T-cell (primary cell): ENCODE measurements at regions not wholly inside any gene's neighbourhood (a gene's known extent, or its start where the extent isn't known, plus 50 kb on each side); places are given as distances from the start of the nearest gene placed in this dataset.

Experiments
- ATAC-seq, 4 experiments: fragments of 200-7000 bp in 3 of 4; fragments of 150-1000 bp in 1 of 4; cut with Tn5 transposase; replicated peaks in 1 of 4; 1 replicate in 3 of 4; 2 replicates in 1 of 4; pipeline ENCODE4 v1.10.0; 2021; ENCODE audit warnings: moderate library complexity in 3 of 4, mild to moderate bottlenecking in 2 of 4, moderate number of reproducible peaks in 1 of 4
- CTCF ChIA-PET, 2 donors: fragments of 300-600 bp; sonication (Branson Sonifier 250); formaldehyde crosslinking; loops; one replicate each; lab custom pipeline; 2022; ENCODE audit warnings: antibody characterized with exemption in 2 of 2; lab: Charles Lee
- POLR2A ChIA-PET, 2 donors: fragments of 300-600 bp; sonication (Branson Sonifier 250); formaldehyde crosslinking; loops; one replicate each; lab custom pipeline; 2022; ENCODE audit warnings: antibody characterized with exemption in 2 of 2; lab: Charles Lee
- DNase-seq, 35 experiments: peaks; one replicate each; pipeline versions ENCODE4 v3.0.0 to v3.0.0-alpha.2; 2013 to 2023
- H3K27ac ChIP-seq: one replicate; pipeline ENCODE4 v1.5.1; 2013; ENCODE audit warnings: low read length
- H3K27me3 ChIP-seq, 2 experiments: replicated peaks in 1 of 2; 1 replicate in 1 of 2; 2 replicates in 1 of 2; pipeline versions ENCODE4 v1.6.1 to v1.7.0; 2013; ENCODE audit warnings: low read length in 1 of 2, mixed read lengths in 1 of 2; ENCODE audit not compliant: control insufficient read depth in 2 of 2, insufficient read depth in 2 of 2; ENCODE audit errors: extremely low read depth in 1 of 2
- H3K36me3 ChIP-seq, 2 donors: 1 replicate in 1 of 2; 2 replicates in 1 of 2; pipeline versions ENCODE4 v1.6.1 to v1.7.0; 2013; ENCODE audit warnings: low read length in 1 of 2; ENCODE audit not compliant: control insufficient read depth in 2 of 2, insufficient read depth in 1 of 2; ENCODE audit errors: extremely low read depth in 1 of 2
- H3K4me1 ChIP-seq, 2 experiments: 1 replicate in 1 of 2; 2 replicates in 1 of 2; pipeline versions ENCODE4 v1.6.1 to v1.7.0; 2013; ENCODE audit warnings: low read length in 2 of 2, mixed read lengths in 1 of 2; ENCODE audit not compliant: insufficient read depth in 2 of 2, control insufficient read depth in 1 of 2; ENCODE audit errors: extremely low read depth in 1 of 2
- H3K4me3 ChIP-seq, 2 donors: 1 replicate in 1 of 2; 2 replicates in 1 of 2; pipeline versions ENCODE4 v1.5.1 to v1.7.0; 2013; ENCODE audit warnings: mild to moderate bottlenecking in 2 of 2, low read length in 1 of 2, moderate library complexity in 1 of 2; ENCODE audit not compliant: control insufficient read depth in 1 of 2; ENCODE audit errors: extremely low read depth in 1 of 2
- H3K9me3 ChIP-seq: 2 replicates; pipeline ENCODE4 v1.7.0; 2013
- H3K27ac Mint-ChIP-seq, 2 donors: one replicate each; pipeline ENCODE4 v1.8.0; 2020 to 2021; ENCODE audit warnings: mild to moderate bottlenecking in 2 of 2, mixed read lengths in 2 of 2
- H3K27me3 Mint-ChIP-seq, 2 donors: one replicate each; pipeline ENCODE4 v1.8.0; 2021 to 2022; ENCODE audit warnings: mixed read lengths in 2 of 2
- H3K36me3 Mint-ChIP-seq: one replicate; pipeline ENCODE4 v1.8.0; 2021; ENCODE audit warnings: mixed read lengths
- H3K4me1 Mint-ChIP-seq, 3 donors: one replicate each; pipeline ENCODE4 v1.8.0; 2020 to 2022; ENCODE audit warnings: mixed read lengths in 3 of 3, mild to moderate bottlenecking in 1 of 3
- H3K4me3 Mint-ChIP-seq, 3 donors: one replicate each; pipeline ENCODE4 v1.8.0; 2020 to 2022; ENCODE audit warnings: mild to moderate bottlenecking in 3 of 3, mixed read lengths in 3 of 3, moderate library complexity in 3 of 3
- H3K9me3 Mint-ChIP-seq, 3 donors: one replicate each; pipeline ENCODE4 v1.8.0; 2020 to 2022; ENCODE audit warnings: mixed read lengths in 3 of 3
- WGBS: methylation state at CpG from one replicate; pipeline ENCODE4 v1.1.5; 2013; ENCODE audit warnings: missing lambda C conversion rate; ENCODE audit not compliant: insufficient coverage; 5-methylcytosine and 5-hydroxymethylcytosine counted together

DNA sequence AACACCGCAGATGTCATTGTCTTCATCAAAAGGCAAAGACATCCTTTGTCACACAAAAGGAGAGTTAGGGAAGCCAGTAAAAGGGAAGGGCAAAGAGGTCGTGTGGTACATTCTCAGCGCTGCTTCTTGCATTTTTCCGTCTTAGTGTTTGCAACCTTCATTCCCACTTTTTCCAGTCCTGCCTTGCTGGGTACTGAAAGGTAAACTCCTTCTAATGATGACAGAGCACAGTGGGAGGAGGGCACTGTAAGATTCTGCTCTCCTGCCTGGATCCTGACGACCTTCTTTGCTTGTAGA, 424.3 kb upstream of the MEX3C start:
- Mint-ChIP-seq H3K9me3 (no peaks in the 10 kb centered on the region), H3K27me3 (peaks cover 20 to 23% of the 10 kb centered on the region in 2 donors), H3K4me3 (no peak overlapping the region), H3K4me1 (no peaks in the 10 kb centered on the region), H3K27ac (no peak overlapping the region), H3K36me3 (no peaks in the 10 kb centered on the region)
- Histone ChIP-seq H3K4me3 (no peak overlapping the region), H3K36me3 (no peaks in the 10 kb centered on the region), H3K27me3 (peaks cover 0 to 11% of the 10 kb centered on the region in 2 experiments), H3K9me3 (no peaks in the 10 kb centered on the region), H3K27ac (no peak overlapping the region), H3K4me1 (no peaks in the 10 kb centered on the region)
- ChIA-PET POLR2A (no interaction called here), CTCF (no interaction called here)
- DNase-seq (no peak), ATAC-seq (no peak)
- 8% methylated on average over 1 of the region's 5 CpGs for WGBS

DNA sequence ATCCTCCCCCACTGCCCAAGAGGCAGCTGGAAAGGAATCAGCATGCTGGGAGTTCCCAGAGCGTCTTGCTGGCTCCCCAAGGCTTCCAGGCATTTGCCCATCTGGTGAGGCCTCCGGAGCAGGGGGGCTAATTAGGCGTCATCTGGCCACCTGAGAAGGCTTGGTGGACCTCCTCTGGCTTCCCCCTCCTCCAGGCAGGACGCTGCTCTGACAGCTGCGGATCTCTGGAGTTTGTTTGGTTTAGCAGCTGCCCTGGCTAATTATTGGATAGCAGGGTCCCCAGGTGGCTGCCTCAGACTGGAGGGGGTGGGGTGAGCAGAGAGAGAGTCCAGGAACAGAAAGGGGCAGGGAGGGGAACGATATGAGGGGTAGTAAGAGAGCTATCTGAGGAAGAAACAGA, 425.2 kb upstream of the MEX3C start:
- Mint-ChIP-seq H3K4me1 (no peaks in the 10 kb centered on the region), H3K4me3 (no peak overlapping the region), H3K27ac (no peak overlapping the region), H3K27me3 (peaks cover 20 to 23% of the 10 kb centered on the region in 2 donors), H3K9me3 (no peaks in the 10 kb centered on the region), H3K36me3 (no peaks in the 10 kb centered on the region)
- ChIA-PET POLR2A (no interaction called here), CTCF (interaction anchor here in 1 of 2 donors (0.6 kb wide), 1 partner anchor 9 kb away, joined by 3 read pairs; no protein-coding TSS in a partner anchor)
- DNase-seq (no peak), ATAC-seq (no peak)
- H3K27me3 ChIP-seq = peaks cover 0 to 11% of the 10 kb centered on the region in 2 experiments
- no peaks in the 10 kb centered on the region for H3K36me3 ChIP-seq
- WGBS = 50% methylated on average over 1 of the region's 6 CpGs
- H3K27ac ChIP-seq = no peak overlapping the region
- H3K4me3 ChIP-seq = no peak overlapping the region
- H3K9me3 ChIP-seq = no peaks in the 10 kb centered on the region
- H3K4me1 ChIP-seq = no peaks in the 10 kb centered on the region

DNA sequence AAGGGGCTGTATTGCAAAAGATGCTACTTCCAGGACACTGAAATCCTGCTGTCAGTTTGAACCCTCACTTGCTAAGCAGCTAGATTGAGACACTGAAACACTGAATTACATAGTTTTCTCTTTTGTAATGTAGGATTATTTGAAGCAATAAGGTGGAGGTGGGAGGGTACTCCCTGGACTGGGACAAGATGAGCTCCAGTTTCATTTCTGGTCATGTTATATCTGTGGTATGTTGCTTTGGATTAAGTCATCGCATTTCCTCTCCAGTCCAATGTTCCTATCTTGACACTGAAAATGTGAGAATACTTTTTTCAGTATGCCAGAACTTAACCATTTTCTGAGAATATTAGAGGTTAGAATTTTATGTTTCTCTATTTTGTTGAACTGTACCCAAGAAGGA, 426.2 kb upstream of the MEX3C start:
- ChIA-PET POLR2A (no interaction called here), CTCF (interaction anchor here in 1 of 2 donors (0.5 kb wide), 1 partner anchor 762 kb away, joined by 7 read pairs; no protein-coding TSS in a partner anchor)
- Histone ChIP-seq H3K27me3 (peaks cover 0 to 9% of the 10 kb centered on the region in 2 experiments), H3K27ac (no peak overlapping the region), H3K36me3 (no peaks in the 10 kb centered on the region), H3K9me3 (no peaks in the 10 kb centered on the region), H3K4me3 (no peak overlapping the region), H3K4me1 (no peaks in the 10 kb centered on the region)
- no peaks in the 10 kb centered on the region for H3K9me3 Mint-ChIP-seq
- no peak overlapping the region for H3K27ac Mint-ChIP-seq
- no peak overlapping the region for H3K4me3 Mint-ChIP-seq
- H3K27me3 Mint-ChIP-seq = peaks cover 19 to 23% of the 10 kb centered on the region in 2 donors
- H3K4me1 Mint-ChIP-seq = no peaks in the 10 kb centered on the region
- ATAC-seq (no peak), DNase-seq (no peak)
- no CpG with 5 or more reads among the region's 1 CpG for WGBS
- no peaks in the 10 kb centered on the region for H3K36me3 Mint-ChIP-seq

DNA sequence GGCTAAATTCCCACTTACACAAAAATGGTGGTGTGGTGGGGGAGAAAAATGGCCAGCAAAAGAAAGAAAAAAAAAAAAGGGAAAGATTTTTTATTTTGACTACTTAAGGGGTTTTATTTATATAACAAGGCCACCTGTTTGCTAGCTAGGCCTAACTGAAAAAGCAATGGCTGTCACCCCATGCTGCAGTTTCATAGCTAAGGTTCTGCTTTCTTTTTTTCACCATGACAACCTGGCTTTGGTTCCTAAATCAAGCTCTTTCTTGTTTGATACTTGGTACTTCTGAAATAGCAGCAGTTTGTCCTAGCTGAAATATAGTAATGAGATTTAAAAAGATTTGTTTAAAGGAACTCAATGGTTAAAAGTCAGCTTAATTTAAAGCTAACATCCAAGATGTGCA, 433.2 kb upstream of the MEX3C start:
- no peak overlapping the region for H3K27ac Mint-ChIP-seq
- no peak overlapping the region for H3K4me3 ChIP-seq
- POLR2A ChIA-PET = no interaction called here

DNA sequence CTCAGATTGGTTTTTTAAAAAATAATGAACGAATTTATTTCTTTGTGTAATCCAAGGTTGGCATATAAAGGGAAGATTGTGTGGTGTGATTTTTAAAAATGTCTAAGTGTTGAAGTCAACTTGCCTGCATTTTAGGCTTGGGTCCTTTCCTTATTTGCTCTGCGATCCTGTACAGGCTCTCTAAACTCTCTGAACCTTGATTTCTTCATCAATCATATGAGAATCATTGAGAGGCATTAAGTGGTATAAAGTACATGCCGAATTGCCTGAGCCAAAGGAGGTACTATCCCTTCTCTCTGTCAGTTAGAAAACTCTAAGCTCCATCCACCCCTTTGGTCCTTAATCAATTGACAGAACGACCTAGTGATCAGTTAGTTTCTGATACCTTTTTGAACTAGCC, 440.4 kb upstream of the MEX3C start:
- POLR2A ChIA-PET = interaction anchor here in 1 of 2 donors (0.7 kb wide), 1 partner anchor 237 kb away, joined by 4 read pairs; no protein-coding TSS in a partner anchor
- no peak overlapping the region for H3K4me3 ChIP-seq

More for the DNA sequence above, 433.2 kb upstream of the MEX3C start:
- H3K27ac ChIP-seq = no peak overlapping the region
- ATAC-seq = no peak
- H3K9me3 Mint-ChIP-seq = peaks cover 0 to 2% (median under 1%) of the 10 kb centered on the region in 3 donors
- no peak for DNase-seq
- H3K36me3 ChIP-seq = no peaks in the 10 kb centered on the region
- H3K27me3 ChIP-seq = no peaks in the 10 kb centered on the region
- no peaks in the 10 kb centered on the region for H3K4me1 ChIP-seq
- H3K4me1 Mint-ChIP-seq = no peaks in the 10 kb centered on the region
- no peaks in the 10 kb centered on the region for H3K36me3 Mint-ChIP-seq
- H3K9me3 ChIP-seq = peaks cover 2% of the 10 kb centered on the region
- H3K27me3 Mint-ChIP-seq = peaks cover 4% of the 10 kb centered on the region in 2 donors
- no peak overlapping the region for H3K4me3 Mint-ChIP-seq
- CTCF ChIA-PET = no interaction called here

DNA sequence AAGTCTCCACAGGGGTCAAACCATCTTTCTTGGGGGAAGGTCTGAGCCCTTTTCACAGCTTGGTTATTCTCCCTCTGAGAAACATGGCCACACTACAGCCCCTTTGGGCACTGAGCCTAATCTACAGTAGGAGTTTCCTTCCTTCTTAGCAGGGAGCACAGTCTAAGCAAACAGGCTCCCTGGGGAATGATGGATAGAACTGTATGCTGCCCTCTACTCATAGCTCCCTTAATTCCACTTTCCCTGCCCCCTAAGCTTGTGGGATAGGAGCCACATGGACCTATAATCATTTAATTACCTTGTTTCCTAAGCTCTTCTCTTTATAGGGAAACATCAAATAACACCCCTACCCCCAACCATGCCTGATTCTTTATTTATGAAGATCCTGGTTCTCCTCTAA, 442.1 kb upstream of the MEX3C start:
- Mint-ChIP-seq H3K27me3 (peaks cover 0 to 4% of the 10 kb centered on the region in 2 donors), H3K4me1 (no peaks in the 10 kb centered on the region), H3K36me3 (no peaks in the 10 kb centered on the region), H3K9me3 (peaks cover 2 to 6% (median 4%) of the 10 kb centered on the region in 3 donors), H3K27ac (no peak overlapping the region), H3K4me3 (no peak overlapping the region)
- Histone ChIP-seq H3K9me3 (peaks cover 2% of the 10 kb centered on the region), H3K27ac (no peak overlapping the region), H3K4me3 (no peak overlapping the region), H3K4me1 (no peaks in the 10 kb centered on the region), H3K36me3 (no peaks in the 10 kb centered on the region), H3K27me3 (no peaks in the 10 kb centered on the region)
- DNase-seq (no peak), ATAC-seq (no peak)
- CTCF ChIA-PET = interaction anchor here in 1 of 2 donors (1.1 kb wide), 1 partner anchor 10 kb away, joined by 3 read pairs; no protein-coding TSS in a partner anchor
- POLR2A ChIA-PET = no interaction called here

More for the DNA sequence above, 440.4 kb upstream of the MEX3C start:
- Histone ChIP-seq H3K9me3 (peaks cover 2% of the 10 kb centered on the region), H3K27me3 (no peaks in the 10 kb centered on the region), H3K36me3 (no peaks in the 10 kb centered on the region), H3K4me1 (no peaks in the 10 kb centered on the region), H3K27ac (no peak overlapping the region)
- H3K4me1 Mint-ChIP-seq = no peaks in the 10 kb centered on the region
- CTCF ChIA-PET = interaction anchor here in 1 of 2 donors (0.7 kb wide), 1 partner anchor 832 kb away, joined by 3 read pairs; no protein-coding TSS in a partner anchor
- no peak for ATAC-seq
- H3K27me3 Mint-ChIP-seq = peaks cover 0 to 1% of the 10 kb centered on the region in 2 donors
- H3K4me3 Mint-ChIP-seq = no peak overlapping the region
- no peaks in the 10 kb centered on the region for H3K36me3 Mint-ChIP-seq
- no peak for DNase-seq
- peaks cover 0 to 6% (median 2%) of the 10 kb centered on the region in 3 donors for H3K9me3 Mint-ChIP-seq
- H3K27ac Mint-ChIP-seq = no peak overlapping the region
- WGBS = no CpG with 5 or more reads among the region's 4 CpGs

DNA sequence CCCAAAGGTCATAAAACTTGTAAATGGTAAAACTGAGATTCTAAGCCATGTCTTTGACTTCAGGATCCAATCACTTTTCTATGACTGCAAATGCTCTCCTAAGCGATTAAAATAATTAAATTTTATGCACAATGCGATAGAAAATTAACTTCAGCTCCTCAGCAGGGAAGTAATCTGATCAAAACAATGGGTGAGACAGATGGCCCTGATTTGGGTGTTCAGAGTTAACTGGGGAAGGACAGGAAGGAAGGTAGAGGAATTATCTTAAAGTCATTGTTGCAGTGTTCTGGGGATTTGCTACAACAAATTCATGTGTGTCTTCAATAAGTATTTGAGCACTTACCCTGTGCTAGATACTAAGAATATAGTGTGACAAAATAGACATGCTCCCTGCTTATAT, 446.0 kb upstream of the MEX3C start:
- Histone ChIP-seq H3K4me3 (no peak overlapping the region), H3K36me3 (no peaks in the 10 kb centered on the region), H3K4me1 (no peaks in the 10 kb centered on the region), H3K27me3 (no peaks in the 10 kb centered on the region), H3K9me3 (no peaks in the 10 kb centered on the region), H3K27ac (no peak overlapping the region)
- Mint-ChIP-seq H3K27ac (no peak overlapping the region), H3K27me3 (peaks cover 0 to 4% of the 10 kb centered on the region in 2 donors), H3K9me3 (peaks cover 0 to 4% (median 0%) of the 10 kb centered on the region in 3 donors), H3K4me3 (no peak overlapping the region), H3K4me1 (no peaks in the 10 kb centered on the region), H3K36me3 (no peaks in the 10 kb centered on the region)
- no CpG with 5 or more reads among the region's 2 CpGs for WGBS
- ChIA-PET POLR2A (no interaction called here), CTCF (no interaction called here)
- ATAC-seq (no peak), DNase-seq (no peak)
